ENCODE measurements at regions not wholly inside any gene's neighbourhood (a gene's known extent, or its start where the extent isn't known, plus 50 kb on each side); places are given as distances from the start of the nearest gene placed in this dataset.
"Not testable (repeated sequence)": the region's sequence is repeated elsewhere in the genome, so short reads cannot be mapped to it uniquely, and the experiment has no call there.

DNA sequence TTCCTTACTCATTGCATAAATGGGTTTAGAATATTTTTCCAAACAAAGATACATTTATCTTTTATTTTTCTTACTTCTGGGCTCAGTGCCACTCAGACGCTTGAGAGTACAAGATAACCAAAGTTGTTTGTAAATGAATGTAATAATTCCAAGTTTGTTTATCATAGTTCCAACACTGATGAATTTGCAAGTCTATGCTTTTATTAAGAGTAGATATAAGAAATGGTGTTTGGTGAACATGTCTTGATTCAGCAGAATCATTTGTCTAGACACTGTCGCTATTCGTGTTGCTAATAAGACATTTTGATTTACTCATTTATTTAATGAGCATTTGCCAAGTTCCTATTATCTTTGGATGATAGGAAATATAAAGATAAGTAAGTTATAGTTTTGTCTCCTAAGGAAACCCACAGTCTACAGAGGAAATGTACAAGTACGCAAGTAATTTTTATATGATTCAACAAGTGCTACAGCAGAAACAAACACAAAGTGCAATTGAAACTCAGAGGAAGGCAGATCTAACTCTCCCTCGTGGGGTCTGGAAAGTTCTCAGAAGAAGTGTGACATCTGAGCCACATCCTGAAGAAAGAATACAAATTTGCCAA lies 132.8 kb upstream of the FSCB start:
- Mint-ChIP-seq H3K36me3 (no peaks in the 10 kb centered on the region), H3K27ac (no peak overlapping the region), H3K9me3 (ENCODE audit: low read depth) (peaks cover under 1% of the 10 kb centered on the region), H3K27me3 (no peaks in the 10 kb centered on the region), H3K4me1 (ENCODE audit: low read depth) (no peaks in the 10 kb centered on the region), H3K4me3 (no peak overlapping the region)

DNA sequence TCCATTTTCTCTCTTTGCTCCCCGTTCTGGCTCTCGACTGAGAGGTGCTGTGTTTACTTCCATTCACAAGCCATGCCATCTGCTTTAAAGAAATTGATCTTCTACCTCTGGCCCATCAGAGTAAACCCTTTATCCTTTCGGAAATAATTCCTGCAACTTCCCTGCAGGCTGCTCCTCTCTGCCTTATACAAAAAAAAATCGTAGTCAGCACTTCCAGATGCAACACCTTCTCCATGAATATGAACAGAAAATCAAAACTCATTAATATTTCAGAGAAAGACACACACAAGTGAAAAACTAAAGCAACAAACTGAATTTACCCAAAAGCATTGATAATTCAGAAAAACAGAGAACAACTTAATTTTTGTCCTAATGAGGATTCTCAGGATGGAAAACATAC lies 127.6 kb upstream of the FSCB start:
- Mint-ChIP-seq H3K9me3 (ENCODE audit: low read depth) (peaks cover 4% of the 10 kb centered on the region), H3K4me3 (no peak overlapping the region), H3K4me1 (ENCODE audit: low read depth) (no peaks in the 10 kb centered on the region), H3K27me3 (peaks cover 2% of the 10 kb centered on the region), H3K27ac (no peak overlapping the region), H3K36me3 (no peaks in the 10 kb centered on the region)

DNA sequence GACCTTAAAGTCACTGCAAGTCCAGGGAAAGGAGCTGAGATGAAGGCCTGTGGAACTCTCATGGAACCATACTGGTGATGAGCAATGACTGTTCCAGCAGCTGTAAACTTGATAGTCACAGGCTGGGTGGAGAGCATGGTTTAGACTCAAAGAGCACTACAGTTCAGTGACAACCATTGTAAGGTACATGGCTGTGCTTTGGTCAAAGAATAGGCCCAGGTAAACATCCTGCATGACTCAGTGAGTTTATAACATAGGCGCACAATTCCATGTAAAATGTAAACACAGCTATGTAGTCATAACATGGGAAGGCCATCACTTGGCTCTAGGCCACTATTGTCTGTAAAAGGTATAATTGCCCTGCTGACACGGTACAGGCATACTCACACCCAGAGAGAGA lies 119.3 kb upstream of the FSCB start:
- no peak overlapping the region for H3K27ac Mint-ChIP-seq
- H3K36me3 Mint-ChIP-seq = no peaks in the 10 kb centered on the region
- no peak overlapping the region for H3K4me3 Mint-ChIP-seq
- no peaks in the 10 kb centered on the region for H3K9me3 Mint-ChIP-seq (ENCODE audit: low read depth)
- no peaks in the 10 kb centered on the region for H3K4me1 Mint-ChIP-seq (ENCODE audit: low read depth)
- H3K27me3 Mint-ChIP-seq = peaks cover under 1% of the 10 kb centered on the region

DNA sequence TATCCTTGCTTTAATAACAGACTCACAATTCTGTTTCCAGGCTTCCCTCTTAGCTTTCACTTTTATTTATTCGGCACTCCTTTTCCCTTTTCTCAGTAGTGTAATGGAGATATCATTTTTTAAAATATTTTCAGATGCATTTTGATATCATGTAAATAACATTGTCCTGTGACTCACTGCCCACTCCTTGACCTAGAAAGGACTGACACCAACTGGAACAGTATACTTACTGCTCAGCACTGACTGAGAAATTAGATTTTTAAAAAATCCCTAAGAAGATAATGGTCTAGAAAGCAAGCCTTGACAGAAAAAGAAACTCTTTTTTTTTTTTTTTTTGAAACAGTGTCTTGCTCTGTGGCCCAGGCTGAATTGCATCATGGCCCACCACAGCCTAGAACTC lies 118.0 kb upstream of the FSCB start:
- no peak overlapping the region for H3K4me3 Mint-ChIP-seq
- H3K27ac Mint-ChIP-seq = no peak overlapping the region
- no peaks in the 10 kb centered on the region for H3K36me3 Mint-ChIP-seq

DNA sequence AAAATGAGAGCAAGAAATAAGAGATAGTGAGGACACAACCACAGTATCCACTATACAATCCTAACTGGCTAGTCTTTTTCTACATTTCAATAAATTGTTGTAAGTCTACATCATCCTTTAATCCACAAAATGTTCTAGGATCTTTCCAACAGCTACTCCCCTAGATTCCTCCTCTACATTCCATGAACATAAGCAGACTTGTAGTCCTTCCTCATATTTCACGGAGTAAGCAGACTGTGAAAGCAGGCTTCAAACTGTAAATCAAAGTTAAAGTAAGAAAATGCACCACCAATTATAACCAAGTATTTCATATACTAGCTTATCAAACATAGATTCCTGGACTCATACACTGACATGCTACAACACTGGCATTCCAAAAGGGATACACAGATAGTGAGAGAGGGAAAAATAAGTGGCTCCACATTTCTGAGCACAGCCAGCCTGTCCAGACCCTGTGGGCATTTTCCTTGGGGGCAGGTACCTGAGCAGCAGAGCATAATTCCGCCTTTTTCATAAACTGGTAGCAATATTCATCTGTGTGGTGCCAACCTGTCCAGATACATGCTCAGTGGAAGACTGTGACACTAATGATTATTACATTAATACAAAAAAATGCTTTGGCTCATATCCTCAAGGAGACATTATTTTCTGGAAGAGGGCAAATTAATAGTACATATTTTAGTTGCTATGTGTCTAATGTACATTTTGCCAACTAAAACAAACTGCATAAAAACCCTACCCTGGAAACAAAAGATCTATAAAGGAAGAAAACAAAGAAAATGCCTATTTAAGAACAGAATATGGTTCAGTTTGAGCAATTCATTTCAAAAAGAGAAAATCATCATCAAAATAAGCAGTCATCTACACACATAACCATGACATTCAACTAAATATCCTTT lies 113.3 kb upstream of the FSCB start:
- no peaks in the 10 kb centered on the region for H3K36me3 Mint-ChIP-seq
- H3K27ac Mint-ChIP-seq = no peak overlapping the region
- no peak overlapping the region for H3K4me3 Mint-ChIP-seq
- no peaks in the 10 kb centered on the region for H3K9me3 Mint-ChIP-seq (ENCODE audit: low read depth)
- H3K27me3 Mint-ChIP-seq = no peaks in the 10 kb centered on the region
- H3K4me1 Mint-ChIP-seq (ENCODE audit: low read depth) = no peaks in the 10 kb centered on the region

More for the DNA sequence above, 118.0 kb upstream of the FSCB start:
- H3K9me3 Mint-ChIP-seq (ENCODE audit: low read depth) = no peaks in the 10 kb centered on the region
- H3K27me3 Mint-ChIP-seq = no peaks in the 10 kb centered on the region
- H3K4me1 Mint-ChIP-seq (ENCODE audit: low read depth) = no peaks in the 10 kb centered on the region

DNA sequence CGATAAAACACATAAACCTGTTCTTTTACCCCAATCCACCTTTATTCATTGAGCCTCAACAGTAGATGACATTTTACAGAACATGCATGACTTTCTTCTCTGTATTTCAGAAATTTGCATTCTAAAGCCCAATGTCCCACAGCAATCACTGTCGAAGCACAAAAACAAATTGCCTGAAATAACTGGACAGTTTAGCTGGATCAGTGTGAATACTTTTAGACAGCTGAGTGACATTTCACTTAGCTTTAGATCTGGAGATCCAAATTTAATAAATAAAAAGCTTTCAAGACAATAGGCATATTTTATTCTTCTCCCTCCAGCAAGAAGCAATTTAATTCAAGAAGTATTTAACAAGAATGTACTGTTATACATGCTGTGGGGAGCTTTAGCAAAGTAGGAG lies 109.1 kb upstream of the FSCB start:
- Mint-ChIP-seq H3K27me3 (no peaks in the 10 kb centered on the region), H3K36me3 (no peaks in the 10 kb centered on the region), H3K9me3 (ENCODE audit: low read depth) (no peaks in the 10 kb centered on the region), H3K27ac (no peak overlapping the region), H3K4me1 (ENCODE audit: low read depth) (no peaks in the 10 kb centered on the region), H3K4me3 (no peak overlapping the region)

DNA sequence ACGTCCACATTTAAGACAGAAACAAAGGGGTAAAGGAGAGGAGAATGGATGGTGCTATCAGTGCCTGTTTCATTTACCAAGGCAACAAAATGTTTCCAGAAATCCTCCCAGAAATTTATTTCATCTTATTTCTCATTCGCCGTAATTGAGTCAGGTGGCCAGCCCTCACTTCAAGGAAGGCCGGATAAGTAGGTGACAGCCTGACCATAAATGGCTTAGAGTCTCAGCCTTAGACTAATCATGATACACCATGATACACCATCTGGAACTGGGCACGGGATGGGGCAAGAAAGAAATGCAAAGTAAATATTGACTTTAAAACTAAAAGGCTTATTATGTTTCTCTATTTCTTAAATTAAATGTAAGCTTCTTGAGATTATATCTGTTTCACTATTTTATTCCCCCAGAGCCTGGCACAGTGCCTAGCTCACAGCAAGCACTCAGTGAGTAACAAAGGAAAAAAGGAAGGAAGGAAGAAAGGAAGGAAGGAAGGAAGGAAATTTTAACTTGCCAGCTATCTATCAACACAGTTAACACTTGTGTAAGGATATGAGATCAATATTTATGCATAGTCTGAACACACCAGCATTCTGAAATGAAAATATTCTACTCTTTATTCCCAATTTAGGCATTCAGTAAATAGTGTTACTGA lies 106.1 kb upstream of the FSCB start:
- no peaks in the 10 kb centered on the region for H3K36me3 Mint-ChIP-seq
- no peaks in the 10 kb centered on the region for H3K4me1 Mint-ChIP-seq (ENCODE audit: low read depth)

DNA sequence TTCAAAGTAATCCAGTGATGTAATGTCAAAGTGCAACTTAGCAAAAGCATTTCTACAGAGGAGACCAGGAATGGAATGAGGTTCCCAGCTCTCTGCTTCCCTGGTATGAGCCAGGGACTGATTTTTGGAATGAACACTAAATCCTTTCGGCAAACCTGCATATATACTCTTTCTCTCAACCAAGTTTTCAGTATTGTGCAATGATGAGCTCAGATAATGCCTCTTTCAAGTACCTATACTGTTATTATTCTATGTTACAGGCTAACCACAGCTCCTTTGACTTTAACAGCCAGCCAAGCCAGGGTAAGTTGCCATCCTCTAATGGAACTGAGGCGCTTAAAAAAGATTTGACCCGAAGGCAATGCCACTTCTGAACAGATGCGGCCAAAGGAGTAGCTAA lies 104.9 kb upstream of the FSCB start:
- H3K4me1 Mint-ChIP-seq (ENCODE audit: low read depth) = no peaks in the 10 kb centered on the region
- H3K9me3 Mint-ChIP-seq (ENCODE audit: low read depth) = no peaks in the 10 kb centered on the region
- H3K36me3 Mint-ChIP-seq = no peaks in the 10 kb centered on the region

More for the DNA sequence above, 106.1 kb upstream of the FSCB start:
- Mint-ChIP-seq H3K27me3 (peaks cover under 1% of the 10 kb centered on the region), H3K9me3 (ENCODE audit: low read depth) (no peaks in the 10 kb centered on the region), H3K4me3 (no peak overlapping the region), H3K27ac (no peak overlapping the region)

DNA sequence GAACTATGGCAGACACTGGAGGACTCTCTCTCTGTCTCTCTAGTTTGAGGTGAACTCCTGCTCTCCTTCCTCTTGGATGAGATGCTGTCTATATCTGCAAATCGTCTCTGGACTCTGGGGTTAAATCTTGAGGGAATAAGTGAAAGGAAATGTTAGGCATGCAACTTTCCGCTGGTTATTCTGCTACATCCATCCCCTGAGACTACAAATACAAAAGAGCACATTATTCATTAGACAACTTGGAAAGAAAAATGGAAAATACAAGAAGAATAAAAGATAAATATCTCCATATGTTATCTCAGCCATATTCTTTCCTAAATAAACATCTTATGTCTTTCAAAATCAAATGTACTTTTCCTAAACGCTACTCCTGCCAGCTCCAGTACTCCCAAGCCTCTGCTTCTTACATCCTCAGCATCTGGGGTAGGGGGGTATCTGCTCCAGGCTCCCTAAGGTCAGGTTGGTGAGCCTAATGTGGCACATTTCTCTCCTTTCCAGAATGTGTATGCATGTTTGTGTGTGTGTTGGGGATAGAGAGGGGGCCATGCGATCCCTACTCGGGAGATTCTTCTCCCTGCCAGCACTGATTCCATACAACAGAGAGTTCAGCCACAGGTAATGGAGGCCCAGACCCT lies 102.9 kb upstream of the FSCB start:
- Mint-ChIP-seq H3K27ac (no peak overlapping the region), H3K36me3 (no peaks in the 10 kb centered on the region), H3K4me1 (ENCODE audit: low read depth) (no peaks in the 10 kb centered on the region), H3K9me3 (ENCODE audit: low read depth) (no peaks in the 10 kb centered on the region), H3K27me3 (peaks cover 4% of the 10 kb centered on the region), H3K4me3 (no peak overlapping the region)

More for the DNA sequence above, 104.9 kb upstream of the FSCB start:
- H3K27me3 Mint-ChIP-seq = peaks cover 4% of the 10 kb centered on the region
- no peak overlapping the region for H3K4me3 Mint-ChIP-seq
- no peak overlapping the region for H3K27ac Mint-ChIP-seq

DNA sequence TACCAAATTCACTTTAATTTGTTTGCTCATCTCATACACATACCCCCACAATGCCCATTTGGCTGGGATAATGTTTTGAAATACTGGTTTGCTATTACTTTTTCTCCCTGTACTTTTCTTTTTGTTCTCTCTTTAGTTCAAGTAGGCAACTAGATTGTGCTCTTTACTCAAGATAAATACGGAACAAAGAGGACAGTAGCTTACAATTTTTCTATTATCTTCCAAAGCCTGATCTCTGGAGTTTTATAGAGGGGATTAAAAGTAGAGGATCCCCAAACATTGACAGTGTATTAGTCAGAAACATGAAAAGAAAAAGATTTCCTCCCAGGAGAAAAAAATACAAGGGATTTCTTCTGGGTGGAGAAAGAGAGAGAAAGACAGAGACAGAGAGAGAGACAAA lies 102.1 kb upstream of the FSCB start:
- H3K4me1 Mint-ChIP-seq (ENCODE audit: low read depth) = no peaks in the 10 kb centered on the region
- H3K9me3 Mint-ChIP-seq (ENCODE audit: low read depth) = no peaks in the 10 kb centered on the region
- peaks cover 4% of the 10 kb centered on the region for H3K27me3 Mint-ChIP-seq
- H3K4me3 Mint-ChIP-seq = no peak overlapping the region
- no peaks in the 10 kb centered on the region for H3K36me3 Mint-ChIP-seq
- H3K27ac Mint-ChIP-seq = no peak overlapping the region

DNA sequence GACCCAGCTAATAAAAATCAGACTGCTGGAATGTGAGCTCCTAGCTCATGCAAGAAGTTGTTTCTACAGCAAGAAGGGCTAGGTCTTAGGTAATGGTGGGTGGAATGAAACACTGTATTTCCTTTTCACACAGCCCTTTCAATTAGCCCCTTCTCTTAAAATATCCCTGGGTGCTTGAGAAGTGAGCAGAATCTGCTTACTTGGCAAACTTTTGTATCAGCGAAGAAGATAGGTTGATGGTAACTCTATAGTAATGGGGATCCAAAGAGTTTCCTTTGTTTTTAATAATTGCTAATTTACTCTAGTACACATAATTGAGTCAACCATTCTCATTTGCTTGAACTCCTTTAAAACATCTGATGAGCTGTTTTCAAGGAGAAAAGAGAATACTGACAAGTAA lies 100.6 kb upstream of the FSCB start:
- H3K4me1 Mint-ChIP-seq (ENCODE audit: low read depth) = no peaks in the 10 kb centered on the region
- H3K4me3 Mint-ChIP-seq = no peak overlapping the region
- no peaks in the 10 kb centered on the region for H3K36me3 Mint-ChIP-seq
- H3K9me3 Mint-ChIP-seq (ENCODE audit: low read depth) = no peaks in the 10 kb centered on the region
- peaks cover 4% of the 10 kb centered on the region for H3K27me3 Mint-ChIP-seq
- H3K27ac Mint-ChIP-seq = no peak overlapping the region

DNA sequence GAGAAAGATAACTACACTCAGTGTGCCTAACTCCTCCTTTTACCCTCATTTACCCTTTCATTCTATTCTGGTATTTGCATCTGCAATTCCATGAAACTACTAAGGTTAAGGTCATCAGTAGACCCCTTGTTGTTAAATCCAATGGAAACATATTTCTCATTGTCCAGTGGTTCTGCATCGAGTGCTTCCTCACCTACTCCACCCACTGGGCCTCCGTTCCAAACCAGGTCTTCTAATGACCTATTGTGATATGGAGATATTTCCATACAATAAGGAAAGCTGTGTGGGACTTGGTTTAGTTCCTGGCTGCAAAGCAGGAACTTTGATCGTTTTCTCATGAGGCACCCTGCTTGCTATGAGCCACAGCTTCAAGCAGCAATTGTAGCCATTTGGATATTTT lies 99.5 kb upstream of the FSCB start:
- Mint-ChIP-seq H3K36me3 (no peaks in the 10 kb centered on the region), H3K4me3 (no peak overlapping the region), H3K27me3 (peaks cover 4% of the 10 kb centered on the region), H3K9me3 (ENCODE audit: low read depth) (no peaks in the 10 kb centered on the region), H3K4me1 (ENCODE audit: low read depth) (no peaks in the 10 kb centered on the region), H3K27ac (no peak overlapping the region)

DNA sequence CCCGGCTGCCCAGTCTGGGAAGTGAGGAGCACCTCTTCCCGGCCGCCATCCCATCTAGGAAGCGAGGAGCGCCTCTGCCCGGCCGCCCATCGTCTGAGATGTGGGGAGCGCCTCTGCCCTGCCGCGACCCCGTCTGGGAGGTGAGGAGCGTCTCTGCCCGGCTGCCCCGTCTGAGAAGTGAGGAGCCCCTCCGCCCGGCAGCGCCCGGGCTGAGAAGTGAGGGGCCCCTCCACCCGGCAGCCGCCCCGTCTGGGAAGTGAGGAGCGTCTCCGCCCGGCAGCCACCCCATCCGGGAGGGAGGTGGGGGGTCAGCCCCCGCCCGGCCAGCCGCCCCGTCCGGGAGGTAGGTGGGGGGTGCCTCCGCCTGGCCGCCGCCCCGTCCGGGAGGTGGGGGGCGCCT lies 94.2 kb upstream of the FSCB start:
- H3K4me3 Mint-ChIP-seq; H3K36me3 Mint-ChIP-seq; H3K27me3 Mint-ChIP-seq; H3K4me1 Mint-ChIP-seq (ENCODE audit: low read depth); H3K27ac Mint-ChIP-seq; H3K9me3 Mint-ChIP-seq (ENCODE audit: low read depth): not testable (repeated sequence)

DNA sequence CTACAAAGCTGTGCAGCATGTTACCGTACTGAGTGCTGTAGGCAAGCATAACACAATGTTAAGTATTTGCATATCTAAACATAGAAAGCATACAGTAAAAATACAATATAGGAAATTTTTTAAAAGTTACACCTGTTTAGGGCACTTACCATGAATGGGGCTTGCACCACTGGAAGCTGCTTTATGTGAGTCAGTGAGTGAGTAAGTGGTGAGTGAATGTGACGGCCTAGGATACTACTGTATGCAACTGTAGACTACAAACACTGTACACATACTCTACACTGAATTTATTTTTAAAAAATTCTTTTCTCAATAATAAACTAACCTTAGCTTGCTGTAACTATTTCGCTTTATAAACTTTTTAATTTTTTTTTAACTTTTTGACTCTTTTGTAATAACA lies 82.1 kb upstream of the FSCB start:
- H3K27ac Mint-ChIP-seq = no peak overlapping the region
- H3K4me1 Mint-ChIP-seq (ENCODE audit: low read depth) = no peaks in the 10 kb centered on the region
- no peaks in the 10 kb centered on the region for H3K27me3 Mint-ChIP-seq
- H3K4me3 Mint-ChIP-seq = no peak overlapping the region
- H3K9me3 Mint-ChIP-seq (ENCODE audit: low read depth) = peaks cover 4% of the 10 kb centered on the region
- H3K36me3 Mint-ChIP-seq = no peaks in the 10 kb centered on the region

DNA sequence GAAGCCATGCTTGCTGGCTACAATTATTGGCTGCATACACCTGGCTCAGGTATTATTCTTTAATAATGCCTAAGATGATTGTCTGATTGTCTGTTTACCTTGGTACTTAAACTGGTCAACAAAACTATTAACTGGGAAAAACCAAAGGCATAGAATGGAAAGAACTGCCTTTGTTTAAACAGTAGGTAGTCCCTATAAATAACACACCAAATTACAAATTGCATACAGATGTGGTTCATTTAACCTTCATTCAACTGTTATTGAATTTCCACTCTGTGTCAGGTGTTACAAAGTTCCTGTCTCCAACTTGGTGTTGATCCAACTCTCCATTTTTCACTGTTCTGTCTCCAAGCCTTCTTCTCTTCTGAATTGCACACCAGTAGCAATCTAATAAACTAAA lies 79.8 kb upstream of the FSCB start:
- Mint-ChIP-seq H3K27me3 (no peaks in the 10 kb centered on the region), H3K4me3 (no peak overlapping the region), H3K27ac (no peak overlapping the region), H3K9me3 (ENCODE audit: low read depth) (peaks cover 15% of the 10 kb centered on the region), H3K36me3 (no peaks in the 10 kb centered on the region), H3K4me1 (ENCODE audit: low read depth) (no peaks in the 10 kb centered on the region)
